BLaER1 (cell line): ENCODE measurements at regions not wholly inside any gene's neighbourhood (a gene's known extent, or its start where the extent isn't known, plus 50 kb on each side); places are given as distances from the start of the nearest gene placed in this dataset.

Source experiments
- H3K27ac ChIP-seq: shearing (Covaris generic); formaldehyde crosslinking; 2 replicates; pipeline ENCODE4 v1.8.1; 2022
- H3K27me3 ChIP-seq: shearing (Covaris generic); formaldehyde crosslinking; 2 replicates; pipeline ENCODE4 v1.8.1; 2022
- H3K36me3 ChIP-seq: shearing (Covaris generic); formaldehyde crosslinking; 2 replicates; pipeline ENCODE4 v1.8.1; 2022
- H3K4me1 ChIP-seq: shearing (Covaris generic); formaldehyde crosslinking; 2 replicates; pipeline ENCODE4 v1.8.1; 2022
- H3K4me2 ChIP-seq: shearing (Covaris generic); formaldehyde crosslinking; 2 replicates; pipeline ENCODE4 v1.8.1; 2022
- H3K4me3 ChIP-seq: shearing (Covaris generic); formaldehyde crosslinking; 2 replicates; pipeline ENCODE4 v1.8.1; 2022
- H3K9ac ChIP-seq: shearing (Covaris generic); formaldehyde crosslinking; 2 replicates; pipeline ENCODE4 v1.8.1; 2022
- H3K9me3 ChIP-seq: shearing (Covaris generic); formaldehyde crosslinking; 2 replicates; pipeline ENCODE4 v1.8.1; 2022
- H4K20me1 ChIP-seq: shearing (Covaris generic); formaldehyde crosslinking; 2 replicates; pipeline ENCODE4 v1.8.1; 2022
- Cebpa-rat ChIP-seq: shearing (Covaris generic); IDR thresholded peaks from 2 replicates; pipeline ENCODE4 v1.8.1; 2022

GRCh38 chr2:9681427-9681817 is 50.6 kb upstream of the YWHAQ start:
- Histone ChIP-seq H3K4me3 (no peak overlapping the region; the same call in 1 of the 2 replicates), H3K9ac (peak overlapping the region; percentile 50; the same call in 1 of the 2 replicates), H3K4me1 (peaks cover 68% of the 10 kb centered on the region), H3K27me3 (no peaks in the 10 kb centered on the region), H3K36me3 (no peaks in the 10 kb centered on the region), H3K27ac (peak overlapping the region; percentile 81), H4K20me1 (no peaks in the 10 kb centered on the region), H3K4me2 (peak overlapping the region; percentile 82), H3K9me3 (no peaks in the 10 kb centered on the region)
- no peak for TF ChIP-seq Cebpa-rat

- Histone ChIP-seq H3K4me1 (peaks cover 82% of the 10 kb centered on the region), H3K36me3 (no peaks in the 10 kb centered on the region), H3K27ac (no peak overlapping the region), H4K20me1 (no peaks in the 10 kb centered on the region), H3K9me3 (no peaks in the 10 kb centered on the region), H3K4me3 (no peak overlapping the region), H3K9ac (no peak overlapping the region), H3K4me2 (no peak overlapping the region; the same call in 1 of the 2 replicates), H3K27me3 (no peaks in the 10 kb centered on the region)
- no peak for TF ChIP-seq Cebpa-rat
These were observed 54.8 kb upstream of the YWHAQ start for GRCh38 chr2:9685637-9686036.

- Histone ChIP-seq H3K4me1 (peaks cover 82% of the 10 kb centered on the region), H3K9me3 (no peaks in the 10 kb centered on the region), H3K9ac (no peak overlapping the region), H3K36me3 (no peaks in the 10 kb centered on the region), H3K4me3 (no peak overlapping the region), H3K4me2 (no peak overlapping the region), H4K20me1 (no peaks in the 10 kb centered on the region), H3K27me3 (no peaks in the 10 kb centered on the region), H3K27ac (no peak overlapping the region)
- TF ChIP-seq Cebpa-rat = no peak
These were observed 55.3 kb upstream of the YWHAQ start for GRCh38 chr2:9686061-9686460.

GRCh38 chr2:9690252-9690651 is 59.5 kb upstream of the YWHAQ start:
- peak overlapping the region; percentile 84 for H3K9ac ChIP-seq
- no peaks in the 10 kb centered on the region for H3K9me3 ChIP-seq
- H3K27me3 ChIP-seq = no peaks in the 10 kb centered on the region
- H3K4me2 ChIP-seq = peak overlapping the region; percentile 96
- H3K4me1 ChIP-seq = peaks cover 96% of the 10 kb centered on the region
- H4K20me1 ChIP-seq = no peaks in the 10 kb centered on the region
- peak overlapping the region; percentile 95 for H3K27ac ChIP-seq
- TF ChIP-seq Cebpa-rat = no peak
- no peaks in the 10 kb centered on the region for H3K36me3 ChIP-seq
- peak overlapping the region; percentile 7; the same call in 1 of the 2 replicates for H3K4me3 ChIP-seq

- Histone ChIP-seq H3K4me2 (peak overlapping the region; percentile 96), H3K4me1 (peaks cover 91% of the 10 kb centered on the region), H3K4me3 (peak overlapping the region; percentile 7; the same call in 1 of the 2 replicates), H3K27ac (peak overlapping the region; percentile 95), H3K36me3 (no peaks in the 10 kb centered on the region), H3K9ac (peak overlapping the region; percentile 84), H4K20me1 (no peaks in the 10 kb centered on the region), H3K9me3 (no peaks in the 10 kb centered on the region), H3K27me3 (no peaks in the 10 kb centered on the region)
- TF ChIP-seq Cebpa-rat = no peak
These were observed 60.1 kb upstream of the YWHAQ start for GRCh38 chr2:9690716-9691498.

- no peaks in the 10 kb centered on the region for H4K20me1 ChIP-seq
- H3K36me3 ChIP-seq = no peaks in the 10 kb centered on the region
- peak overlapping the region; percentile 96 for H3K4me2 ChIP-seq
- no peak for TF ChIP-seq Cebpa-rat
- peak overlapping the region; percentile 52 for H3K4me3 ChIP-seq
- H3K27me3 ChIP-seq = no peaks in the 10 kb centered on the region
- H3K9ac ChIP-seq = peak overlapping the region; percentile 81
- peaks cover 84% of the 10 kb centered on the region for H3K4me1 ChIP-seq
- peak overlapping the region; percentile 95 for H3K27ac ChIP-seq
- no peaks in the 10 kb centered on the region for H3K9me3 ChIP-seq
These were observed 61.8 kb upstream of the YWHAQ start for GRCh38 chr2:9692456-9693195.

GRCh38 chr2:9693196-9693491 is 62.3 kb upstream of the YWHAQ start:
- peaks cover 84% of the 10 kb centered on the region for H3K4me1 ChIP-seq
- H3K4me3 ChIP-seq = peak overlapping the region; percentile 52; the same call in 1 of the 2 replicates
- no peak for TF ChIP-seq Cebpa-rat
- H3K9ac ChIP-seq = peak overlapping the region; percentile 81; the same call in 1 of the 2 replicates
- H3K9me3 ChIP-seq = no peaks in the 10 kb centered on the region
- H3K4me2 ChIP-seq = peak overlapping the region; percentile 96
- H3K27ac ChIP-seq = peak overlapping the region; percentile 95
- H3K36me3 ChIP-seq = no peaks in the 10 kb centered on the region
- no peaks in the 10 kb centered on the region for H3K27me3 ChIP-seq
- H4K20me1 ChIP-seq = no peaks in the 10 kb centered on the region

GRCh38 chr2:9693646-9694045 is 62.8 kb upstream of the YWHAQ start:
- no peaks in the 10 kb centered on the region for H3K27me3 ChIP-seq
- H4K20me1 ChIP-seq = no peaks in the 10 kb centered on the region
- H3K36me3 ChIP-seq = no peaks in the 10 kb centered on the region
- peak overlapping the region; percentile 96 for H3K4me2 ChIP-seq
- peaks cover 84% of the 10 kb centered on the region for H3K4me1 ChIP-seq
- peak overlapping the region; percentile 95 for H3K27ac ChIP-seq
- no peak for TF ChIP-seq Cebpa-rat
- no peaks in the 10 kb centered on the region for H3K9me3 ChIP-seq
- H3K9ac ChIP-seq = peak overlapping the region; percentile 81; the same call in 1 of the 2 replicates
- H3K4me3 ChIP-seq = no peak overlapping the region

- Histone ChIP-seq H3K9ac (peak overlapping the region; percentile 41; the same call in 1 of the 2 replicates), H3K27me3 (no peaks in the 10 kb centered on the region), H3K4me2 (no peak overlapping the region), H3K36me3 (no peaks in the 10 kb centered on the region), H3K9me3 (no peaks in the 10 kb centered on the region), H4K20me1 (no peaks in the 10 kb centered on the region), H3K27ac (peak overlapping the region; percentile 55; the same call in 1 of the 2 replicates), H3K4me1 (peaks cover 80% of the 10 kb centered on the region), H3K4me3 (no peak overlapping the region)
- TF ChIP-seq Cebpa-rat = no peak
These were observed 64.0 kb upstream of the YWHAQ start for GRCh38 chr2:9694661-9695234.

GRCh38 chr2:9695941-9696340 is 65.1 kb upstream of the YWHAQ start:
- Histone ChIP-seq H3K27me3 (no peaks in the 10 kb centered on the region), H3K27ac (no peak overlapping the region), H4K20me1 (no peaks in the 10 kb centered on the region), H3K9ac (no peak overlapping the region), H3K4me1 (peaks cover 69% of the 10 kb centered on the region), H3K4me2 (no peak overlapping the region), H3K36me3 (no peaks in the 10 kb centered on the region), H3K9me3 (no peaks in the 10 kb centered on the region), H3K4me3 (no peak overlapping the region)
- no peak for TF ChIP-seq Cebpa-rat
